Suprapubic skin (tissue), 4 donors: ENCODE measurements at regions not wholly inside any gene's neighbourhood (a gene's known extent, or its start where the extent isn't known, plus 50 kb on each side); places are given as distances from the start of the nearest gene placed in this dataset.

Source experiments
- DNase-seq, 2 donors: peaks; one replicate each; pipeline ENCODE4 v3.0.0-alpha.2; 2019; ENCODE audit warnings: low spot score in 2 of 2
- H3K27ac ChIP-seq: fragments of 200-600 bp; sonication (generic); one replicate; pipeline ENCODE4 v1.5.1; 2019
- H3K27me3 ChIP-seq: fragments of 200-600 bp; sonication (generic); one replicate; pipeline ENCODE4 v1.5.1; 2019
- H3K36me3 ChIP-seq: fragments of 200-600 bp; sonication (generic); one replicate; pipeline ENCODE4 v1.5.1; 2019
- H3K4me1 ChIP-seq: fragments of 200-600 bp; sonication (generic); one replicate; pipeline ENCODE4 v1.5.1; 2019
- H3K4me3 ChIP-seq: fragments of 200-600 bp; sonication (generic); one replicate; pipeline ENCODE4 v1.5.1; 2019; ENCODE audit warnings: mild to moderate bottlenecking
- H3K9me3 ChIP-seq: fragments of 200-600 bp; sonication (generic); one replicate; pipeline ENCODE4 v1.5.1; 2019
- EP300 ChIP-seq: sonication (generic); formaldehyde crosslinking; IDR thresholded peaks from one replicate; pipeline ENCODE4 v1.6.1; 2017; ENCODE audit warnings: antibody characterized with exemption
- POLR2A ChIP-seq, 2 donors: fragments of 450-650 bp; IDR thresholded peaks; one replicate each; pipeline ENCODE4 v1.6.1; 2017; ENCODE audit warnings: antibody characterized with exemption in 2 of 2, mild to moderate bottlenecking in 2 of 2, moderate library complexity in 2 of 2
- POLR2AphosphoS5 ChIP-seq, 3 donors: sonication (generic); formaldehyde crosslinking; IDR thresholded peaks; one replicate each; pipeline ENCODE4 v1.6.1; 2017; ENCODE audit warnings: antibody characterized with exemption in 3 of 3
- WGBS: methylation state at CpG from one replicate; pipeline ENCODE4 v1.1.5; 2018; 5-methylcytosine and 5-hydroxymethylcytosine counted together
- TF ChIP-seq, protein P1 (sequence below), 2 donors: fragments of 200-600 bp in 1 of 2; fragments of 450-650 bp in 1 of 2; sonication (generic) in 1 of 2; IDR thresholded peaks; one replicate each; pipeline ENCODE4 v1.5.1; 2016 to 2019; ENCODE audit warnings: antibody characterized with exemption in 2 of 2, mild to moderate bottlenecking in 1 of 2, moderate library complexity in 1 of 2

DNA sequence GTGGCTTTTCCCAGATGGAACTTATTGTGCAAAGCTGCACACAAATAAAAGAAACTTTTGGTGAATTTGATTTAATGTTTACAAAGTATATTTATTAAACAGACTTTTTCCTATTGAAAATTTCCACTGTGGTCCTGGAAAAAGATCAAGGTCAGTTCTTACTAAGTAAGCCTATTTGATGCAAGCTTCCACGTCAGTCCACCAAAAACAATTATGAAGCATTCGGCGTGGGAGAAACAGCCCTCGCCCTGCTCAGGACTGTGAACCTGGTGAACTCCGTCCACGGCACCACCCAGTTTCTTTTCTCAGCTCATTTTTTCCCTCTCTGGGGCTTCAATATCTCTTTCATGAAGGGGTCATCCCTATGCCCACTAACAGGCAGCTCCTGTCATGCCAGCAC is 149.8 kb downstream of the EFNB2 start:
- Histone ChIP-seq H3K4me3 (no peak overlapping the region), H3K36me3 (no peaks in the 10 kb centered on the region), H3K27ac (no peak overlapping the region), H3K4me1 (no peaks in the 10 kb centered on the region), H3K27me3 (no peaks in the 10 kb centered on the region), H3K9me3 (no peaks in the 10 kb centered on the region)
- no peak for DNase-seq
- no peak for TF ChIP-seq EP300
- TF ChIP-seq POLR2A (IDR thresholded peaks at IDR 0.05) = no peak
- TF ChIP-seq, protein P1, sequence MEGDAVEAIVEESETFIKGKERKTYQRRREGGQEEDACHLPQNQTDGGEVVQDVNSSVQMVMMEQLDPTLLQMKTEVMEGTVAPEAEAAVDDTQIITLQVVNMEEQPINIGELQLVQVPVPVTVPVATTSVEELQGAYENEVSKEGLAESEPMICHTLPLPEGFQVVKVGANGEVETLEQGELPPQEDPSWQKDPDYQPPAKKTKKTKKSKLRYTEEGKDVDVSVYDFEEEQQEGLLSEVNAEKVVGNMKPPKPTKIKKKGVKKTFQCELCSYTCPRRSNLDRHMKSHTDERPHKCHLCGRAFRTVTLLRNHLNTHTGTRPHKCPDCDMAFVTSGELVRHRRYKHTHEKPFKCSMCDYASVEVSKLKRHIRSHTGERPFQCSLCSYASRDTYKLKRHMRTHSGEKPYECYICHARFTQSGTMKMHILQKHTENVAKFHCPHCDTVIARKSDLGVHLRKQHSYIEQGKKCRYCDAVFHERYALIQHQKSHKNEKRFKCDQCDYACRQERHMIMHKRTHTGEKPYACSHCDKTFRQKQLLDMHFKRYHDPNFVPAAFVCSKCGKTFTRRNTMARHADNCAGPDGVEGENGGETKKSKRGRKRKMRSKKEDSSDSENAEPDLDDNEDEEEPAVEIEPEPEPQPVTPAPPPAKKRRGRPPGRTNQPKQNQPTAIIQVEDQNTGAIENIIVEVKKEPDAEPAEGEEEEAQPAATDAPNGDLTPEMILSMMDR (IDR thresholded peaks at IDR 0.05) = no peak
- TF ChIP-seq POLR2AphosphoS5 (IDR thresholded peaks at IDR 0.05) = no peak
- 67% methylated on average over 6 of the region's 6 CpGs for WGBS

DNA sequence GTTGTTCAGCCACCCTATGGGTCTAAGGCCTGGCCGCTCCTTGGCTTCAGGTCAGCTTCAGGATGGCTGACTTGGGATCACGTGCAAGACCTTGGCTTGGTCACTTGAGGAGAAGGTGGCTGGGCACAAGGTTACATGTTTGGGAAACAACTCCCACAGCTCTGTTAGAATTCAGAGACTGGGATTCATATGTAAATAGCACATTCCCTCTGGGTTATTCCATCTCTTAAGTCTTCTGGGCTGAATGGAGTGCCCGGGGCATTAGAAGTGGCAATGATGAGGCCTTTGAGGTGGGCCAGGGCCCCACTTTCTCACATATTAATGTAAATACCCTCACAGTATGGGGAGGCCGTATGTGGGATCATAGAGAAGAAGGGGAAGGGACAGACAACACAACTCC is 150.9 kb downstream of the EFNB2 start:
- H3K4me3 ChIP-seq = no peak overlapping the region
- WGBS = 85% methylated on average over 4 of the region's 4 CpGs
- TF ChIP-seq, protein P1 (IDR thresholded peaks at IDR 0.05) = no peak

DNA sequence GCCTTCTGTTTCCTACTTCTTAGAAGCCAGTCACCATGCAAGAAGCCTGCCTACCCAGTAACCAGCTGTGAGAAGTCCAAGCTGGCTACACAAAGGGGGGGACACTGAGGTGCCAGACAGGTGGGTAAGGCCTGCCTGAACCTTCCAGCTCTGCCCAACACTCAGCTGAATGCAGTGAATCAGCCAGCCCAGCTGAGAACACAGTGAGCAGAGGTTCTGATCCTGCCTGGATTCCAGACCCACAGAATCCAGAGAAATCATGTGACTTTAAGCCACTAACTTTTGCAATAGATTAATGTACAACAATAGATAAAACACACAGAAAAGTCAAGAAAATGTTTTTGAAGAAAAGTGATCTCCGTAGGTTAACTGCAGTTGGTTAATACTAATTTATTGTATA is 151.7 kb downstream of the EFNB2 start:
- Histone ChIP-seq H3K27ac (no peak overlapping the region), H3K36me3 (no peaks in the 10 kb centered on the region), H3K4me3 (no peak overlapping the region), H3K9me3 (no peaks in the 10 kb centered on the region), H3K27me3 (no peaks in the 10 kb centered on the region), H3K4me1 (no peaks in the 10 kb centered on the region)
- DNase-seq = no peak
- TF ChIP-seq POLR2AphosphoS5 (IDR thresholded peaks at IDR 0.05) (no peak), POLR2A (IDR thresholded peaks at IDR 0.05) (no peak), EP300 (no peak)
- TF ChIP-seq, protein P1 (IDR thresholded peaks at IDR 0.05) = no peak
- 94% methylated on average over 1 of the region's 1 CpG for WGBS

More for the DNA sequence above, 150.9 kb downstream of the EFNB2 start:
- no peaks in the 10 kb centered on the region for H3K9me3 ChIP-seq
- H3K27me3 ChIP-seq = no peaks in the 10 kb centered on the region
- no peaks in the 10 kb centered on the region for H3K36me3 ChIP-seq
- DNase-seq = no peak
- no peaks in the 10 kb centered on the region for H3K4me1 ChIP-seq
- H3K27ac ChIP-seq = no peak overlapping the region

DNA sequence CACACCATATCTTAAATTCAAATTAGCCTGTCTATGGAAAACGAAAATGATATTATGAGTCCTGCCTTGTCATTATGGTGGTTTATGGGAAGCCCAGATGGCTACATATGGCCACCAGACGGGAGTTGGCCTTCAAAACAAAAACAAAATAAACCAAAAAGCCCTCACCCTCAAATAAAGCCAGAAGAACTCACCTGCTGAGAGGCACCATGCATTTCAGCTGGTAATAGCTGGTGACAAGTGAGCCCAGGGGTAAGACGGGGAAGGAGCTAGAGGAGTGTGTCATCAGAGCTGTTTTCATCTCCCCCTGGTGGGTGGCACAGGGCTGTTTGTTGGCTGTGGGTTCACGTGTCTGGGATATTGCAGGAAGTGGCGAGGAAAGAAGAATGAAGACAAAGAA is 152.9 kb downstream of the EFNB2 start:
- no peak overlapping the region for H3K27ac ChIP-seq
- no peaks in the 10 kb centered on the region for H3K4me1 ChIP-seq
- no peaks in the 10 kb centered on the region for H3K9me3 ChIP-seq
- no peak for TF ChIP-seq POLR2AphosphoS5 (IDR thresholded peaks at IDR 0.05)
- no peak for TF ChIP-seq POLR2A (IDR thresholded peaks at IDR 0.05)
- no peak for TF ChIP-seq EP300
- TF ChIP-seq, protein P1 (IDR thresholded peaks at IDR 0.05) = no peak
- no peak for DNase-seq
- no peaks in the 10 kb centered on the region for H3K27me3 ChIP-seq
- no peak overlapping the region for H3K4me3 ChIP-seq
- WGBS = 73% methylated on average over 5 of the region's 5 CpGs
- H3K36me3 ChIP-seq = no peaks in the 10 kb centered on the region

DNA sequence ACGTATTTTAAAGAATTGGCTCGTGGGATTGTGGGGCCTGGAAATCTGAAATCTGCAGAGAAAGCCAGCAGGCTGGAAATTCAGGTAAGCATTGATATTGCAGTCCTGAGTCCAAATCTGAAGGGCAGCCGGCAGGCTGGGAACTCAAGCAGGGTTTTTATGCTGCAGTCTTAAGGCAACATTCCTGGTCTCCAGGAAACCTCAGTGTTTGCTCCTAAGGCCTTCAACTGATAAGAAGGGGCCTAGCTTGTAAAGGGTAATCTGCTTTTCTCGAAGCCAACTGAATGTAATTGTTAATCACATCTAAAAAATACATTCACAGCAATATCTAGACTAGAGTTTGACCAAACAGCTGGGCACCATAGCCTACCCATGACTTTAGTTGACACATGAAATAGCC is 154.4 kb downstream of the EFNB2 start:
- no peak for DNase-seq
- no peaks in the 10 kb centered on the region for H3K9me3 ChIP-seq
- no peak overlapping the region for H3K4me3 ChIP-seq
- no peaks in the 10 kb centered on the region for H3K36me3 ChIP-seq
- no peak overlapping the region for H3K27ac ChIP-seq
- no peaks in the 10 kb centered on the region for H3K4me1 ChIP-seq
- TF ChIP-seq POLR2A (IDR thresholded peaks at IDR 0.05) (no peak), EP300 (no peak), POLR2AphosphoS5 (IDR thresholded peaks at IDR 0.05) (no peak)
- TF ChIP-seq, protein P1 (IDR thresholded peaks at IDR 0.05) = no peak
- WGBS = 84% methylated on average over 4 of the region's 4 CpGs
- H3K27me3 ChIP-seq = no peaks in the 10 kb centered on the region
